ENCODE measurements at regions not wholly inside any gene's neighbourhood (a gene's known extent, or its start where the extent isn't known, plus 50 kb on each side); places are given as distances from the start of the nearest gene placed in this dataset.

DNA sequence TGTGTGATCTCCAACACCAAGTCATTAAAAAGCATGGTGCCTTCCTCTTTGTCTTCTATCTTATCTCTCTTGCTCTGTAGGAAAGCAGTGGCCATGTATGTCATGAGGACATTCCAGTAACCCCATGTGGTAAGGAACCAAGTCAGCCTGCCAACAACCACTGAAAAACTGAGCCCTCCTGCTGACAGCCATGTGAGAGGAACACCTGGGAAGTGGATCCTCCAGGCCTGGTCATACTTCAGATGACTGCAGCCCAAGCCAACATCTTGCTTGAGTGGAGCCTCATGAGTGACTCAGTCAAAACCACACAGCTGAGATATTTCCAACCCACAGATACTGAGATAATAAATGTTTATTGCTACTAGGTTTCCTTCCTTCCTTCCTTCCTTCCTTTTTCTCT is 597.3 kb downstream of the ZIC1 start:
- Histone ChIP-seq H3K9me3 (ENCODE audit: control insufficient read depth, low read length) (no peaks in the 10 kb centered on the region), H3K27me3 (ENCODE audit: control insufficient read depth in 1 of 2, insufficient read depth in 2 of 2, low read length in 1 of 2) (no peaks in the 10 kb centered on the region), H3K27ac (ENCODE audit: low read depth in 1 of 2, low read length in 2 of 2) (no peak overlapping the region), H3K36me3 (ENCODE audit: control insufficient read depth in 1 of 2, insufficient read depth in 2 of 2, low read length in 1 of 2) (no peaks in the 10 kb centered on the region), H3K4me3 (ENCODE audit: low read length in 2 of 2) (no peak overlapping the region), H3K4me1 (ENCODE audit: control insufficient read depth in 1 of 2, insufficient read depth in 2 of 2, low read length in 2 of 2) (no peaks in the 10 kb centered on the region)
- intact Hi-C loops (cut with DNase I), result no loop called here
- DNase-seq (no peak), ATAC-seq (ENCODE audit: low FRiP score) (no peak)

- intact Hi-C loops (cut with DNase I), result no loop called here
- Histone ChIP-seq H3K9me3 (ENCODE audit: control insufficient read depth, low read length) (no peaks in the 10 kb centered on the region), H3K4me1 (ENCODE audit: control insufficient read depth in 1 of 2, insufficient read depth in 2 of 2, low read length in 2 of 2) (no peaks in the 10 kb centered on the region), H3K27ac (ENCODE audit: low read depth in 1 of 2, low read length in 2 of 2) (no peak overlapping the region), H3K27me3 (ENCODE audit: control insufficient read depth in 1 of 2, insufficient read depth in 2 of 2, low read length in 1 of 2) (no peaks in the 10 kb centered on the region), H3K4me3 (ENCODE audit: low read length in 2 of 2) (no peak overlapping the region), H3K36me3 (ENCODE audit: control insufficient read depth in 1 of 2, insufficient read depth in 2 of 2, low read length in 1 of 2) (no peaks in the 10 kb centered on the region)
- no peak for ATAC-seq (ENCODE audit: low FRiP score)
- DNase-seq, result no peak
- 37 to 47% methylated on average over 1 of the region's 1 CpG for WGBS, 2 donors
Observed at GRCh38 chr3:148008591-148008990, 599.4 kb downstream of the ZIC1 start.

DNA sequence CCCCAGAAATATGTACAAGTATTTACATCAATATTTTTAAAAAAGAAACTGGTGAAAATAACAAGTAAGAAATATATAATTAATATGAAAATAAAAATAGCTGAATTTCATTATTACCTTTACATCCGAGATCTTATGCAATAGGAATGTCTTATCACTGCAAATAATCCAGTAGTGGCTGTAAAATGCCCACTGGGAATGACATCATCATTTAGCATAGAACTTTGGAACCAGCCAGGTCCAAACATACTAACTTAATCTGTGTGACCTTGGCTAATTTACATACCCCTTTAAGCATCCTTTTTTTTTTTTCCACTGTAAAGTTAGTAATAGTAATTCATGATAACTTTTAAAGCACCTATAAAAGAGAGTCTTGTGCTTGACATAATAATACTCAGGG is 611.7 kb downstream of the ZIC1 start:
- Histone ChIP-seq H3K4me1 (ENCODE audit: control insufficient read depth in 1 of 2, insufficient read depth in 2 of 2, low read length in 2 of 2) (no peaks in the 10 kb centered on the region), H3K27me3 (ENCODE audit: control insufficient read depth in 1 of 2, insufficient read depth in 2 of 2, low read length in 1 of 2) (no peaks in the 10 kb centered on the region), H3K4me3 (ENCODE audit: low read length in 2 of 2) (no peak overlapping the region), H3K36me3 (ENCODE audit: control insufficient read depth in 1 of 2, insufficient read depth in 2 of 2, low read length in 1 of 2) (no peaks in the 10 kb centered on the region), H3K27ac (ENCODE audit: low read depth in 1 of 2, low read length in 2 of 2) (no peak overlapping the region), H3K9me3 (ENCODE audit: control insufficient read depth, low read length) (no peaks in the 10 kb centered on the region)
- intact Hi-C loops (cut with DNase I), result no loop called here
- 35 to 45% methylated on average over 1 of the region's 1 CpG for WGBS, 2 donors
- DNase-seq (no peak), ATAC-seq (ENCODE audit: low FRiP score) (no peak)

DNA sequence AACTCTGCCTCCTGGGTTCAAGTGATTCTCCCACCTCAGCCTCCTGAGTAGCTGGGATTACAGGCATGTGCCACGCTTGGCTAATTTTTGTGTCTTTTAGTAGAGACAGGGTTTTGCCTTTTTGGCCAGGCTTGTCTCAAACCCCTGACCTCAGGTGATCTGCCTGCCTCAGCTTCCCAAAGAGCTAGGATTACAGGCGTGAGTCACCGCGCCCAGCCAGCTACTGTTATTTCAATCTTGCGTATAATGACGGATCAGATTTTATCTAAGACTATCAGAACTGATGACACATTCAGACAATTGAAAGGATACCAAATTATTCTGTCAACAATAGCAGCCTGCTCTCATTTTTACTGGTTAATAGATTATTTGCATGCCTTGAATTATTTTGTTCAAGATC is 612.2 kb downstream of the ZIC1 start:
- no peaks in the 10 kb centered on the region for H3K4me1 ChIP-seq (ENCODE audit: control insufficient read depth in 1 of 2, insufficient read depth in 2 of 2, low read length in 2 of 2)
- no peaks in the 10 kb centered on the region for H3K27me3 ChIP-seq (ENCODE audit: control insufficient read depth in 1 of 2, insufficient read depth in 2 of 2, low read length in 1 of 2)
- no peak overlapping the region for H3K4me3 ChIP-seq (ENCODE audit: low read length in 2 of 2)
- ATAC-seq (ENCODE audit: low FRiP score) (no peak), DNase-seq (no peak)
- 87 to 91% methylated on average over 6 of the region's 6 CpGs for whole genome bisulfite sequencing, 2 donors
- H3K27ac ChIP-seq (ENCODE audit: low read depth in 1 of 2, low read length in 2 of 2), result no peak overlapping the region
- intact Hi-C loops (cut with DNase I), result no loop called here
- H3K9me3 ChIP-seq (ENCODE audit: control insufficient read depth, low read length), result no peaks in the 10 kb centered on the region
- no peaks in the 10 kb centered on the region for H3K36me3 ChIP-seq (ENCODE audit: control insufficient read depth in 1 of 2, insufficient read depth in 2 of 2, low read length in 1 of 2)

DNA sequence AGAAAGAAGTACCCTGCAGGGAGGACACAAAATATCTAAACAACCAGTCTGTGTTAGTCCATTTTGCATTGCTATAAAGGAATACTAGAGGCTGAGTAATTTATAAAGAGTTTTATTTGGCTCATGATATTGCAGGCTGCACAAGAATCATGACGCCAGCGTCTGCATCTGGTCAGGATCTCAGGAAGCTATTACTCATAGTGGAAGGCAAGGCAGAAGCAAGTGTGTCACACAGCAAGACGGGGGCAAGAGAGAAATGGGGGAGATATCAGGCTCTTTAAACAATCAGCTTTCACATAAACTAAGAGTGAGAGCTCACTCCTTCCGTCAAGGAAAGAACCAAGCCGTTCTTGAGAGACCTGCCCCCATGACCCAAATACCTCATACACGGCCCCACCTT is 614.8 kb downstream of the ZIC1 start:
- WGBS, 2 donors, result 18 to 19% methylated on average over 6 of the region's 6 CpGs
- Histone ChIP-seq H3K9me3 (ENCODE audit: control insufficient read depth, low read length) (no peaks in the 10 kb centered on the region), H3K4me1 (ENCODE audit: control insufficient read depth in 1 of 2, insufficient read depth in 2 of 2, low read length in 2 of 2) (no peaks in the 10 kb centered on the region), H3K27me3 (ENCODE audit: control insufficient read depth in 1 of 2, insufficient read depth in 2 of 2, low read length in 1 of 2) (no peaks in the 10 kb centered on the region), H3K36me3 (ENCODE audit: control insufficient read depth in 1 of 2, insufficient read depth in 2 of 2, low read length in 1 of 2) (no peaks in the 10 kb centered on the region), H3K4me3 (ENCODE audit: low read length in 2 of 2) (no peak overlapping the region), H3K27ac (ENCODE audit: low read depth in 1 of 2, low read length in 2 of 2) (no peak overlapping the region)
- intact Hi-C loops (cut with DNase I), result no loop called here
- peak; percentile 62 to 65 for DNase-seq
- ATAC-seq (ENCODE audit: low FRiP score), result no peak

DNA sequence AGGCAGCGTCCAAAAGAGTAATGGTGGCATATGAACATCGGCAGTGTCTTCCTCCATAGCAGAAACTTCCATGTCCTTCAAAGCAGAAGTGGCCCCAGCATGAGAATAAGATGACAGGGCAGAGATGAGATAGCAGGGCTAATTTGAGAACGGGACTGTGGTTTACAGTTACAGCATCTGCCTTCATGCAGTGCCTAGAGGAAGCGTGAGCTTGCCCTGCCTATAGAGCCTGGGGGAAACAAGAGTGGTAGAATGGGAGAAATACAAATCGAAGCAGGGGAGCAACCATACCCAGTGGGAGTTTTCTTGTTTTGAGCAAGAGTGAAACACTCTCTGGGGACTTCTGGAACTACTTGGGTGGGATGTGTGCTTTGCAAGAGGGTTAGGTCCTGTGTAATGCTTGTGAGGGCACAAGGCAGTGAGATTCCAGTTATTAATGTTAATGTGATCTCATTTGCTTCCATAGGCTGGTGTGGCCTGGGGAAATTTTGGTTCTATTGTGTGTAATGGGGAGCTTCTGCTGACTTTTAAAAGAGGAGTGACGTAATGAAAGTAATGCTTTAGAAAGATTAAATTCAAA is 616.9 kb downstream of the ZIC1 start:
- no peaks in the 10 kb centered on the region for H3K9me3 ChIP-seq (ENCODE audit: control insufficient read depth, low read length)
- ATAC-seq (ENCODE audit: low FRiP score) (no peak), DNase-seq (no peak)
- H3K36me3 ChIP-seq (ENCODE audit: control insufficient read depth in 1 of 2, insufficient read depth in 2 of 2, low read length in 1 of 2), result no peaks in the 10 kb centered on the region
- no peak overlapping the region for H3K4me3 ChIP-seq (ENCODE audit: low read length in 2 of 2)
- 88 to 90% methylated on average over 6 of the region's 6 CpGs for WGBS, 2 donors
- intact Hi-C loops (cut with DNase I), result no loop called here
- H3K4me1 ChIP-seq (ENCODE audit: control insufficient read depth in 1 of 2, insufficient read depth in 2 of 2, low read length in 2 of 2), result no peaks in the 10 kb centered on the region
- no peak overlapping the region for H3K27ac ChIP-seq (ENCODE audit: low read depth in 1 of 2, low read length in 2 of 2)
- no peaks in the 10 kb centered on the region for H3K27me3 ChIP-seq (ENCODE audit: control insufficient read depth in 1 of 2, insufficient read depth in 2 of 2, low read length in 1 of 2)

GRCh38 chr3:148030975-148031374 is 621.8 kb downstream of the ZIC1 start:
- H3K36me3 ChIP-seq (ENCODE audit: control insufficient read depth in 1 of 2, insufficient read depth in 2 of 2, low read length in 1 of 2), result no peaks in the 10 kb centered on the region
- no peaks in the 10 kb centered on the region for H3K27me3 ChIP-seq (ENCODE audit: control insufficient read depth in 1 of 2, insufficient read depth in 2 of 2, low read length in 1 of 2)
- H3K4me3 ChIP-seq (ENCODE audit: low read length in 2 of 2), result no peak overlapping the region
- H3K4me1 ChIP-seq (ENCODE audit: control insufficient read depth in 1 of 2, insufficient read depth in 2 of 2, low read length in 2 of 2), result no peaks in the 10 kb centered on the region
- DNase-seq (no peak), ATAC-seq (ENCODE audit: low FRiP score) (no peak)
- WGBS, 2 donors, result 85% methylated on average over 2 of the region's 2 CpGs
- H3K9me3 ChIP-seq (ENCODE audit: control insufficient read depth, low read length), result no peaks in the 10 kb centered on the region
- no peak overlapping the region for H3K27ac ChIP-seq (ENCODE audit: low read depth in 1 of 2, low read length in 2 of 2)
- intact Hi-C loops (cut with DNase I), result no loop called here

- Histone ChIP-seq H3K4me3 (ENCODE audit: low read length in 2 of 2) (no peak overlapping the region), H3K27me3 (ENCODE audit: control insufficient read depth in 1 of 2, insufficient read depth in 2 of 2, low read length in 1 of 2) (no peaks in the 10 kb centered on the region), H3K36me3 (ENCODE audit: control insufficient read depth in 1 of 2, insufficient read depth in 2 of 2, low read length in 1 of 2) (no peaks in the 10 kb centered on the region), H3K4me1 (ENCODE audit: control insufficient read depth in 1 of 2, insufficient read depth in 2 of 2, low read length in 2 of 2) (no peaks in the 10 kb centered on the region), H3K9me3 (ENCODE audit: control insufficient read depth, low read length) (no peaks in the 10 kb centered on the region), H3K27ac (ENCODE audit: low read depth in 1 of 2, low read length in 2 of 2) (no peak overlapping the region)
- WGBS, 2 donors, result 45 to 48% methylated on average over 3 of the region's 3 CpGs
- intact Hi-C loops (cut with DNase I), result no loop called here
- ATAC-seq (ENCODE audit: low FRiP score) (no peak), DNase-seq (no peak)
Observed at GRCh38 chr3:148034353-148034752, 625.2 kb downstream of the ZIC1 start.

DNA sequence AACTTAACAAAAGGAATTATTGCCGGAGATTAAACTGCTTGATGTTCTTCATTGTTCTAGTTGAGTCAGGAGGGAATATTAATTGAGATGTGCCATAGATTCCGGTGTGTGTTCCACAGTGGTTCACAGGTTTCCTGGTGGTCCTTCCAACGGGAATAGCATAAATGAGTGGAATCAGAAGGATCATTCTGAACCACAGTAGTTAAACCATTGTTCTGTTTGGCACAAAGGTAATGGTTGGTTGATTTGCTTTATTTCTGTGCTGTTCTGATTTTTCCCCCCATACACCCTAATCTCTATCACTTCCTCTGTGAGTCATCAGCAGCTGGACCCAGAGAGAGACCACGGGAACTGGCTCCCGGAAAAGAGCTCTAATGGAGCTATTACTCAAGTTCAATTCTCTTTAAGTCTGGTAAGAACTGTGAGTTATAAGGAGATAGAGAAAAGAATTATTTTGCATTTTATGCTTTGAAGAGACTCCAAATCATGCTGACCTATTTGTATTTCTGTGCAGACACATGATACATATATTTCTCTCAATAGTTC is 627.2 kb downstream of the ZIC1 start:
- Histone ChIP-seq H3K9me3 (ENCODE audit: control insufficient read depth, low read length) (no peaks in the 10 kb centered on the region), H3K27me3 (ENCODE audit: control insufficient read depth in 1 of 2, insufficient read depth in 2 of 2, low read length in 1 of 2) (no peaks in the 10 kb centered on the region), H3K27ac (ENCODE audit: low read depth in 1 of 2, low read length in 2 of 2) (no peak overlapping the region), H3K4me1 (ENCODE audit: control insufficient read depth in 1 of 2, insufficient read depth in 2 of 2, low read length in 2 of 2) (no peaks in the 10 kb centered on the region), H3K36me3 (ENCODE audit: control insufficient read depth in 1 of 2, insufficient read depth in 2 of 2, low read length in 1 of 2) (no peaks in the 10 kb centered on the region), H3K4me3 (ENCODE audit: low read length in 2 of 2) (no peak overlapping the region)
- no peak for ATAC-seq (ENCODE audit: low FRiP score)
- WGBS, 2 donors, result 55% methylated on average over 5 of the region's 5 CpGs
- intact Hi-C loops (cut with DNase I), result no loop called here
- DNase-seq, result no peak
